HG02623 (cell line): ENCODE measurements at regions not wholly inside any gene's neighbourhood (a gene's known extent, or its start where the extent isn't known, plus 50 kb on each side); places are given as distances from the start of the nearest gene placed in this dataset.
"Not testable (repeated sequence)": the region's sequence is repeated elsewhere in the genome, so short reads cannot be mapped to it uniquely, and the experiment has no call there.

Experiments used
- ATAC-seq: cut with Tn5 transposase; IDR thresholded peaks from one replicate; pipeline ENCODE4 v1.9.1; 2021; ENCODE audit warnings: moderate library complexity; ENCODE audit not compliant: unreplicated experiment

- no peak for ATAC-seq
Measured at GRCh38 chr10:121355161-121355560, 243.1 kb downstream of the FGFR2 start.

DNA sequence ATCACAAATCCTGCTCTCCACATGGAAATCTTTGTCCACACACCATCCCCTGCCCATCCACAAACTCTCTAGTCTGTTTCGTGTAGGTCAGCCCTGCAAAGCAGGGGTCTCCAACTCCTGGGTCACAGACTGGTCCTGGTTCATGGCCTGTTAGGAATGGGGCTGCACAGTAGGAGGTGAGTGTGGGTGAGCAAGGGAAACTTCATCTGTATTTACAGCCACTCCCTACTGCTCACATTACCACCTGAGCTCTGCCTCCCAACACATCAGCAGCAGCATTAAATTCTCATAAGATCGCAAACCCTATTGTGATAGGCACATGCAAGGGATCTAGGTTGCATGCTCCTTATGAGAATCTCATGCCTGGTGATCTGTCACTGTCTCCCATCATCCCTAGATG, 242.1 kb downstream of the FGFR2 start:
- no peak for ATAC-seq

GRCh38 chr10:121357401-121357800, 240.8 kb downstream of the FGFR2 start:
- no peak for ATAC-seq

DNA sequence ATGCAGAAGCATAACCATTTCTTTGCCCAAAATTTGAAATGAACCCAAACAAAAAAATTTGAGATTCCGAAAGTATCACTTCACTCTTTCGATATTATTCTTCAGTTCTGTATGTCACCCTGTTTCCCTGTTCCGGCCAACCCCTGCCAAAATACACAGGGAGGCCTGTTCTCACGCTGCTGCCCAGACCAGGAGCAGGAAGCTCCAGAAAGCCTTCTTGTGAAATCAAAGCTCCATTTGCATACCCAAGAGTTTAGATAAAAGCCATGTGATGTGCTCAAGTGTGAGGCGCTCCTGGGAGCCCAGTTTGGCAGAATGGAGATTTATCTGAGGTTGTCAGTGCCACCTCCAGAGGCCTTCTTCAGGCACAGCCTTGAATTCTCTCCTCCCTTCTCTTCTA, 236.2 kb downstream of the FGFR2 start:
- no peak for ATAC-seq

DNA sequence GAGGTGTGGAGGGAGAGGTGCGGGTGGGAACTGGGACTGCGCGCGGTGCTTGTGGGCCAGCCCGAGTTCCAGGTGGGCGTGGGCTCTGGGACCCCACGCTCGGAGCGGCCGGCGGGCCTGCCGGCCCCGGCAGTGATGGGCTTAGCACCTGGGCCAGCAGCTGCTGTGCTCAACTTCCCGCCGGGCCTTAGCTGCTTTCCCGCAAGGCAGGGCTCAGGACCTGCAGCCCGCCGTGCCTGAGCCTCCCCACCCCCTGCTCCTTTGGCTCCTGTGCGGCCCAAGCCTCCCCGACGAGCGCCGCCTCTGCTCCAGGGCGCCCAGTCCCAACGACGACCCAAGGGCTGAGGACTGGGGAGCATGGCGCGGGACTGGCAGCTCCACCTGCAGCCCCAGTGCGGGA, 232.7 kb downstream of the FGFR2 start:
- no peak for ATAC-seq

DNA sequence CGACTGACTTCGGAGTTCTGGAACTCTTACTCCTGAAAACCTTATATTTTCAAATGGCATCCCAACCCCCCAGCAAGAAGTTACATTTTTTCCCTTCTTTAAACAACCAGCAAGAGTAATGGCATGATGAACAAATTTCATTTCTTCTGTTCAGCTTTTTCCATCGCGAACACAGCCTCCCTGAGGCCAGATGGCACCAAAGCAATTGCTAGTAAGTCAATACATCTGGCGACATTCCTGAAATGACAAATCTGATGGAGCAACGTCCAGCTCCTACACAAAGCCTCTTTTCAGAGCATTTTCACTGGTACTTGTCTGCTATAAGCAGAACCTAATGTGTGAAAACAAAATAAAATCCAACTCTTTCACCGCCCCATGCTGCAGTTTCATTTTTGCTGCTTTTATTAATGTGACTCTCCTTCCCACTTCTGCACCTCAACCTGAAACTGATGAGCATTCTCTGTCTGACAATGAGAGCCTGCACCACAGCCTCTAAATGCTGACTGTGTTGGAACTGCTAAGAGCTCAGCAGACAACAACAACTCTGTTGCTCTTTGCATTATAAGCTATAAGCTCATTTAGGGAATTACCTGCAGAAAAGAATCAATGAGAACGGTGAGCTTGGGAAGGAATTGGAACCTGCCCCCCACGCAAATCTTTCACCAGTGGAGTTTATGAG, 229.8 kb downstream of the FGFR2 start:
- no peak for ATAC-seq

- ATAC-seq, result no peak
Measured at GRCh38 chr10:121369616-121370015, 228.6 kb downstream of the FGFR2 start.

DNA sequence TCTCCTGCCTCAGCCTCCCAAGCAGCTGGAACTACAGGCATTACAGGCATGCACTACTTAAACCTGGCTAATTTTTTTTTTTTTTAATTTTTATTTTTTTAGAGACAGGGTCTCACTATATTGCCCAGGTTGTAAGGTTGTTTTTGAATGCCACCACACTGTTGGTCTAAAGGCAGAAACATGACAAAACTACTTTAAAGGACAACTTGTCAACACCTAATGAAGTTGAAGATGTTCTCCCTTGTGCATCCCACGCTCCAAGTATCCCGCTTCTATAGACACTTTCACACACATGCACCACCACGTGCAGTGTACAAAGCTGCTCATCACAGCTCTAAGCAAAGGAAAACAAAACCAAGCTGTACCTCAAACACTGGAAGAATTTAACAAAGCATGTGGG, 226.4 kb downstream of the FGFR2 start:
- ATAC-seq, result no peak

- no peak for ATAC-seq
Measured at GRCh38 chr10:121373411-121373810, 224.8 kb downstream of the FGFR2 start.

GRCh38 chr10:121374121-121374520, 224.1 kb downstream of the FGFR2 start:
- no peak for ATAC-seq

- ATAC-seq, result no peak
Measured at GRCh38 chr10:121375172-121375571, 223.1 kb downstream of the FGFR2 start.

DNA sequence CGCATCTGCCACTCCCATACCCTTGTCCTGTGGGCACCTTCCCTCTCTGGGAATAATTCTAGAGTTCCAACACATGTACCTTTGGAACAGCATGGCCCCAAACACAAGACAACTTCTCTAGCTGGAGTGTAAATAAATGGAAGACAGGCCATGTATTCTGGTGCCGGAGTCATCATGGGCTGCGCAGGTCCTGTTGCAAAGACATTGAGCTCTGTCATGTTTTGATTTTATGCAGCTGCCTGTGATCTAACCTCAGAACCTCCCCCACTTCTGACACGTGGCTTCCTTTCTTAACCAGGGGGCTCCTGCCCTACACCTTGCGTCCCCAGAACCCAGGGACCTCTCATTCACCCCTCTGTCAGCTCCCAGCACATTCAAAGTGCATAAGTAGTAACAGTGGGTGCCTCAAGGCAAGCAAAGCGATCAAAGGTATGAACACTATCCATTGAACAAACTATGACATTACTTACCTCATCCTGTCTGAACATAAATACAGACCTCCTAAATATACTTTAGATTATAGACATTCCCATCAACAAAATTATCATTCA, 219.9 kb downstream of the FGFR2 start:
- no peak for ATAC-seq

DNA sequence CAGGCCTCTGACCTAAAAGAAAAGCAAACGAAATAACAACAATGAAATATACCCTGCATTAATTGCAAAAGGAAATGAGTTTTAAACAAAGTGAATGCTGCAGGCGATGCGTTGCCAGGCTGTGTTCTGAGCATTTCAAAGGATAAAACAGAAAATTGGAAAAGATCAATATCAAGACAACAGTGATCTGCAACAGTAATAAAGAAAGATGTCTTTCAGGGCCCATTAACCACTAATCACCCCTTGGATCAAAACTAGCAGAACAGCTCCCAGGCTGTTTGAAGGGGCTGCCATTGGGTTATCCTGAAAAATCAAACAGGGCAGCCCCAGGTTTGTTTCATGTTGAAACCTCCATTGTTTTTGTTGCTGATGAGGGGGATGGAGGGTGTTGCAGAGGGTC, 219.2 kb downstream of the FGFR2 start:
- no peak for ATAC-seq

GRCh38 chr10:121380211-121380610, 218.0 kb downstream of the FGFR2 start:
- no peak for ATAC-seq

GRCh38 chr10:121382029-121382520, 216.2 kb downstream of the FGFR2 start:
- ATAC-seq, result not testable (repeated sequence)

GRCh38 chr10:121385136-121385535, 213.1 kb downstream of the FGFR2 start:
- ATAC-seq, result no peak

- no peak for ATAC-seq
Measured at GRCh38 chr10:121392657-121393056, 205.6 kb downstream of the FGFR2 start.

- ATAC-seq, result no peak
Measured at GRCh38 chr10:121393522-121393921, 204.7 kb downstream of the FGFR2 start.

GRCh38 chr10:121400507-121400906, 197.7 kb downstream of the FGFR2 start:
- not testable (repeated sequence) for ATAC-seq

GRCh38 chr10:121403527-121403926, 194.7 kb downstream of the FGFR2 start:
- ATAC-seq, result no peak

DNA sequence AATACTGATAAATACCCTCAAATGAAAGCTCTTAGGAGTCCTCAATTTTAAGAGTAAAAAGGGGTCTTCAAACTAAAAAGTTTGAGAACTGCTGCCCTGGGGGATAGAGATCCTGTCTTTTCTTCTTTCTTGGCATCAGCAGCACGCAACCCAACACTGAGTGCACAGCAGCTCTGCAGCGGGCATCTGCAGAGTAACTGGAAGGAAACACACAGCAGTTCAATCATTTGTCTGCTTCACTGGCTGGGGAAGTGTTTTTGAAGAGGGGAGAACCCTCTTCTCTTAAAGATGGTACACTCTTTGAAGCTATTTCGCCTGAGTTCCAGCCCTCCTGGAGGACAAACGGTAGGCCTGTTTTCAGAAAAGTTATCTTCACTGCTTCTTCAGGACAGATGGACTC, 193.6 kb downstream of the FGFR2 start:
- no peak for ATAC-seq

DNA sequence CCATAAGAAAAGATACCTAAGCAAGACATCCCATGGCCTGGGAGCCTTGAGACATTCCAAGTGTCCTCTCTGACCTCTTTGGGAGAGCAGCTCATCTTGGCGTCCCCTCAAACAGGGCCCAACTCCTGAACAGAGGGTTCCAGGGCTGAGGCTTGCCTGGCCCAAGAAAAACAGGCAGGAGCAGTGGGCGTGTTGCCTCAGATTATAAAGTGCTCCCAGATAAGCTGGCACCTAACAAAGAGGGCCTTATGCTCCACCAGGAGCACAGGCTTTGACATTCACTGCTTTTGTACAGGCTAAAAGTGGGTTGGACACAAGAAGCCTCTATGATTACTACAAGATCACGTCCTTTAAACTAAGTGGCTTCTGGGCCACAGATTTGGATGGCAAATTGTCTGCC, 193.1 kb downstream of the FGFR2 start:
- ATAC-seq, result no peak

GRCh38 chr10:121405549-121405948, 192.7 kb downstream of the FGFR2 start:
- no peak for ATAC-seq
